ENCODE measurements at regions not wholly inside any gene's neighbourhood (a gene's known extent, or its start where the extent isn't known, plus 50 kb on each side); places are given as distances from the start of the nearest gene placed in this dataset.

DNA sequence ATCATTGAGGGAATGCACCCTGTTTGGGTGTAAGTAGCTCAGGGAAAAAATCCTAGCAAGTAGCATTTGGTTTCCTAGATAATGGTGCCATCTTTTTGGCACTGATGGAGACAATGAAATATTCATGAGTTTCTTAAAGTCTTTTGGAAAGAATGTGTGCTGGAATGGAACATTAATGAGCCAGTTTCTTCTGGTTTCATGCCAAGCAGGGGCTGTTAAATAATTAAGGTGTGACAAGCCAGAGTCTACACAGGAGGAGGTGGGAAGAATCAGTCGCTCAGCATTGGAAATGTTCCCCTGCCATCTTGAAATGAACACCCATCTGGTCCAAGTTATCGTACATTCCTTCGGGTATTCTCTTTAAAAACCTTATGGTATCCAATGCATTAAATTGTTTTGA lies 457.3 kb downstream of the RIT2 start:
- TF ChIP-seq EZH2phosphoT487 (IDR thresholded peaks at IDR 0.05; ENCODE audit: borderline replicate concordance, low read depth) (no peak), RFX5 (IDR thresholded peaks at IDR 0.05; ENCODE audit: low read length) (no peak), RXRA (IDR thresholded peaks at IDR 0.05; ENCODE audit: borderline replicate concordance, low read depth) (no peak), GABPA (IDR thresholded peaks at IDR 0.05; ENCODE audit: low read depth) (no peak), CHD2 (IDR thresholded peaks at IDR 0.05; ENCODE audit: low read length, partially characterized antibody) (no peak), USF2 (IDR thresholded peaks at IDR 0.05; ENCODE audit: borderline replicate concordance, low read depth, low read length) (no peak), TEAD4 (IDR thresholded peaks at IDR 0.05; ENCODE audit: borderline replicate concordance, insufficient read depth) (no peak), ZBTB33 (IDR thresholded peaks at IDR 0.05; ENCODE audit: borderline replicate concordance, low read depth) (no peak), TAF1 (IDR thresholded peaks at IDR 0.05; ENCODE audit: borderline replicate concordance, low read depth, low read length) (no peak), POLR2AphosphoS5 (IDR thresholded peaks at IDR 0.05; ENCODE audit: low read depth, low read length) (no peak), RCOR1 (IDR thresholded peaks at IDR 0.05; ENCODE audit: low read length) (no peak)
- TF ChIP-seq, protein P1, sequence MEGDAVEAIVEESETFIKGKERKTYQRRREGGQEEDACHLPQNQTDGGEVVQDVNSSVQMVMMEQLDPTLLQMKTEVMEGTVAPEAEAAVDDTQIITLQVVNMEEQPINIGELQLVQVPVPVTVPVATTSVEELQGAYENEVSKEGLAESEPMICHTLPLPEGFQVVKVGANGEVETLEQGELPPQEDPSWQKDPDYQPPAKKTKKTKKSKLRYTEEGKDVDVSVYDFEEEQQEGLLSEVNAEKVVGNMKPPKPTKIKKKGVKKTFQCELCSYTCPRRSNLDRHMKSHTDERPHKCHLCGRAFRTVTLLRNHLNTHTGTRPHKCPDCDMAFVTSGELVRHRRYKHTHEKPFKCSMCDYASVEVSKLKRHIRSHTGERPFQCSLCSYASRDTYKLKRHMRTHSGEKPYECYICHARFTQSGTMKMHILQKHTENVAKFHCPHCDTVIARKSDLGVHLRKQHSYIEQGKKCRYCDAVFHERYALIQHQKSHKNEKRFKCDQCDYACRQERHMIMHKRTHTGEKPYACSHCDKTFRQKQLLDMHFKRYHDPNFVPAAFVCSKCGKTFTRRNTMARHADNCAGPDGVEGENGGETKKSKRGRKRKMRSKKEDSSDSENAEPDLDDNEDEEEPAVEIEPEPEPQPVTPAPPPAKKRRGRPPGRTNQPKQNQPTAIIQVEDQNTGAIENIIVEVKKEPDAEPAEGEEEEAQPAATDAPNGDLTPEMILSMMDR (IDR thresholded peaks at IDR 0.05), result no peak
- TF ChIP-seq, protein P2, sequence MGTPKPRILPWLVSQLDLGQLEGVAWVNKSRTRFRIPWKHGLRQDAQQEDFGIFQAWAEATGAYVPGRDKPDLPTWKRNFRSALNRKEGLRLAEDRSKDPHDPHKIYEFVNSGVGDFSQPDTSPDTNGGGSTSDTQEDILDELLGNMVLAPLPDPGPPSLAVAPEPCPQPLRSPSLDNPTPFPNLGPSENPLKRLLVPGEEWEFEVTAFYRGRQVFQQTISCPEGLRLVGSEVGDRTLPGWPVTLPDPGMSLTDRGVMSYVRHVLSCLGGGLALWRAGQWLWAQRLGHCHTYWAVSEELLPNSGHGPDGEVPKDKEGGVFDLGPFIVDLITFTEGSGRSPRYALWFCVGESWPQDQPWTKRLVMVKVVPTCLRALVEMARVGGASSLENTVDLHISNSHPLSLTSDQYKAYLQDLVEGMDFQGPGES (IDR thresholded peaks at IDR 0.05; ENCODE audit: low read depth, low read length), result no peak
